D341Med (cell line): ENCODE measurements at regions not wholly inside any gene's neighbourhood (a gene's known extent, or its start where the extent isn't known, plus 50 kb on each side); places are given as distances from the start of the nearest gene placed in this dataset.
"Not testable (repeated sequence)": the region's sequence is repeated elsewhere in the genome, so short reads cannot be mapped to it uniquely, and the experiment has no call there.

Experiments used
- DNase-seq: peaks from one replicate; pipeline ENCODE4 v3.0.0; 2012; ENCODE audit warnings: low spot score

DNA sequence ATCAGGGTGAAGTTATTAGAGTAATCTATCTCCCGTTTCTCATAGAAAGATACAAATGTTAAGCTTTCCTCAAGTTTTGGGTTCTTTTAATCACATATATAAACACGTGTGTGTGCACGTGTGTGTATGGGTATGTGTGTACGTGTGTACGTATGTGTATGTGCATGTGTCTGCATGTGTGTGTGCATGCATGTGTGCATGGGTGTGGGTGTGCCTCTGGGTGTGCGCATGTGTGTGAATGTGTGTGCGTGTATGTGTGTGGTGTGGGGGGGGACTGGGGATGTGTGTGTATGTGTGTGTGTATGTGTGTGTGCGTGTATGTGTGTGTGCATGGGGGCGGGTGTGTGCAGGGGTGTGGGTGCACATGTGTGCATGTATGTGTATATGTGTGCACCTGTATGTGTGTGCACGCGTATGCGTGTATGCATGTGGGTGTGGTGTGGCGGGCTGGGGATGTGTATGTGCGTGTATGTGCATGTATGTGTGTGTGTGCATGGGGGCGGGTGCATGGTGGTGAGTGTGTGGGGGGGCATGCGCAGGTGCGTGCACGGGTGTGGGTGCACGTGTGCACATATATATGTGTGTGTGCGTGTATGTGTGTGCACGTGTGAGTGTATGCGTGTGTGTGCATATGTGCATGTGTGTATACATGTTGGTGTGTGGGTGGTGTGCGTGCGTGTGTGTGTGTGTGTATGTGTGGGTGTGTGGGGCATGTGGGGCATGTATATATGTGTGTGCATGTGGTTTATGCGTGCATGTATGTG is 304.0 kb downstream of the MBD2 start:
- no peak for DNase-seq

DNA sequence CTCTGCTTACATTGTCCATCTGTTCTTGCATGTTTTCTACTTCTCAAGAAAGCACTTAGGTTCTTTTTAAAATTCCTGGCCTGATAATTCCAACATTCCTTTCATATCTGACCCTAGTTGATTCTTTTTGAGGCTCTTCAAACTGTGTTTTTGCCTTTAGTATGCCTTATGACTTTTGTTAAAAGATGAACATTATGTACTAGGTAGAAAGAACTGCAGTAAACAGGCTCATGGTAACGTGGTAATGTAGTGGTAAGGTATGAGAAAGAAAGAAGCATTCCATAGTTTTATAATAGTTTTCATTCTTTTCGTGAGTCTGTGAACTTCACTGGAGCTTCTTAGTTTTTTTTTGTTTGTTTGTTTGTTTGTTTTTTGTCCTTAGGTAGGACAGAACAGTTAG is 306.4 kb downstream of the MBD2 start:
- DNase-seq: no peak

DNA sequence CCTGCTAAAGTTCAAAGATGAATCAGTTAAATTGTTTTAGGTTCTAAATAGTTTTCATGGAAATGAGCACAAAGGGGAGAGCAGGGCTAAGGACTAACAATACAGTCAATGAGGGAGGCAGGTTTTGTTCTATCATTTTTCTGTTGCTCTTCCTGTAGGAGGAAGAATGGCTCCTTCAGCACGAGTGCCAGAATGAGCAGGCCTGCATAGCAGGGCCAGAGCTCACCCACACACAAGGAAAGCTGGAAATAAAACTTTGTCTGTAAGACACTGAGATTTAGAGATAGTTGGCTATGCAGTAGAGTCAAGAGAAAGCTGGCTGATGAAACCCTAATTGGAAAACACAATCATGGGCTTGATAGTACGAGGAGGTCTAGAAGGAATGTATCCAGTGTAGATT is 313.3 kb downstream of the MBD2 start:
- DNase-seq: no peak

DNA sequence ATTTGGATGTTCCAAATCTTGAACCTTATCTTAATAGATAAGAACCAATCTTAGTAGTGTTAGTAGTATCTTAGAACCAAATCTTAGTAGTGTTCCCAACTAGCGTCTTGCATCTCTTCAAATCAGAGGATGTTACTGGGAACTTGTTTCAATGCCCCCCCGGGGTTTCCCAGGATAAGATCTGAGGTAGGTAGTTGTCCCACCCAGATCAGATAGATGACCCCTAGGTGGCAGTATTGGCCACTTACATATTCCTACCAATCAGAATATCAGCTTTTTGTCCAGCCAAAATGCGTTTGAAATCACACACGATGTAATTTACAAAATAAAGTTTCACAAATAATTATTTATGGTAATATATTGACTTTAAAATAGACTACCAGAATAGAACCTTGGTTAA is 314.8 kb downstream of the MBD2 start:
- DNase-seq: no peak

DNA sequence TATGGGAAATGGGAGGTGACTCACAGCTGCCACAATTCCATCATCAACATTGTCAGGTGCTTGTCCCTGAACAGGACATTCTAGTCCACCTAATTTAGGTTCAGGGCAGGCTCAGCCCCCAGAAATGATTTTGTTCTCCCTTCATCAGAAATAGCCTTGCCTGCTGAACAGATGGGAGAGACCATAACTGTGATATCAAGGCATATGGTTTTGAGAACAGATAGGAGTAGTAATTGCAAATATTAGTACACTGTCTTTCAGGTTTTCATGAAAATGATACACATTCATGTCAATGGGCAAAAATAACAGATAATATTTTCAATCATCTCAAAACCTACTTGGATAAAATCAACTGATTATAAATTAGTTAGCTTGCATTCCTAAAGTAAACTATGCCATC is 316.5 kb downstream of the MBD2 start:
- DNase-seq: no peak

DNA sequence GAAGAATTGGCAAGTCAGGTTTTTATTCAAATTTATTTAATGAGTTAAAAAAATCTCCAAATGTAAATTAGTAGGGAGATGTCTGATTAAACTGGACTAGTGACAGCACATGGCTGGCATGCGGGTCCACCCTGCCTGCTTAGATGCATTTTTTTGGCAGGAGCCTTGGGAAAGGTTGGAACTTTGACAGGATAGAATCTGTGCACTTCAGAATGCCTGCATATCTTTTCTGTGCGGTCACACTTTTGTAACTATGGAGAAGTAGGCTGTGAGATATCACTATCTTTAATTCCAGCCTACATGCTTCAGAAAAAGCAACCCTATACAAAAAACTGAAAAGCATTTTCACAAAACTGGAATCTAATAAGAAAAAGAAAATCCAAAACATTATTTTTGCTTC is 317.8 kb downstream of the MBD2 start:
- DNase-seq: no peak

DNA sequence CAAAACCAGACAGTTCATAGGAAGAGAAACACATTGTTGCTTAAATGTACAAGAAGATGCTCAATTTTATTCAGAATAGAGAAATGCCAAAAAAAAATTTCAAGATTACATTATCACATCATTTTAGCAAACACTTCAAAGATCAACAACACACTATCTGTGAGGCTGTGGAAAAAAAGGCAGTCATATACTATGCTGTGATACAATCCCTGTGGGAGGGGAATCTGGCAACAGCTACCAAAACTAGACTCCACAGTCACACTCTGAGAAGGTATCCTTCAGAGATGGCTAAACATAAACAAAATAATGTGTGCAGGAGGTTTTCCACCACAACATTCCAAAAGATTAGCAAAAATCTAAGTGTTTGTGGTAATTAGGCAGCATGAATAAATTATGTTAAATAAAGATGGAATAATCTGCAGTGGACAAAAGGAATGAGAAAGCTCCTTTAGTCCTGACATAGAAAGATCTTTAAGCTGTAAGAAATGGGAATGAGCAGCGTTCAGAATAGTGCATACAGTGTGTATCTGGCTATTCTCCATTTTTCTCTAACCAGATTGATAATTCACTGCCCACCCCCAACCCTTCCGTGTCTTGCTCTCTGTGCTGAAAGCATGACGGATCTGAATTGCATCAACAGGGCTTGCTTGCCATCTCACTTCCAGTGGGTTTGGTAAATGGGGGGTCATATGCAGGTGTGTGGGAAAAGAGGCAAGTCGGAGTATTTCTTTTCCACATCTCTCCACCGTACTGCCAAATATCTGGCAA is 329.6 kb downstream of the MBD2 start:
- DNase-seq: no peak

DNA sequence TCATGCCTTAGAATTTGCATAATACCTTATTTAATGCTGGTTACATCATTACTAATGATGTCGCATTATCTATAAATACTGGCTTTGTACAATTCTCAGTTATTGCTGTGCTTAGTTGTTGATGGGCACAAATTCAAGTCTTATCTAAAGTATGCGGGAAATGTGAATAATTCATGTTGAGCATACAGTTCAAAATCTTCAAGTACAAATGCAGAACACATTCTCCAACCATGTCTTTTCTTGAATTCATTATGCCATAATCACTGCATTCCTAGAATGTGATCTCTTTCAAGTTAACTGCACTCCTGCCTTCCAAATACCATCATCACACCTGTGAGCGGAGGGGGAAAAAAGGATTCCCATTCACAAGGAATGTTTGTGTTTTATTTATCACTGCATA is 337.0 kb downstream of the MBD2 start:
- DNase-seq: no peak

DNA sequence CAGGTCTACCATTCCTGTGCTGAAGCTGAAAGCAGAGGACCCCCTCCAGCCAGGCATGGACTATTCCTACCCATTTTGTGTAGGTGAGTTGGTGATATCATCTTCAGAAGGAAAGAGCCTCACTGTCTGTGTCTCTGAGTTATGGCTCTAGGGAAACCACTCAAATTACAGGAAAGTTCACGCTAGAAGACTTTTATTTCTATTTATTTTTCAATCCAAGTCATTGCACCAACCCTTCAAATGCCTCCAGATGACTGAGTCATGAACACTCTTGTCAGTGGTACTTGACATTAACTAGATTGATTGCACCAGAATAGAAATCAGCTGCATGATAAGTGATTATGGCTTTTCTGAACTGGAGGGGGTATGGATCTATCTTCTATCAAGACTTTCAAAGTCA is 338.4 kb downstream of the MBD2 start:
- no peak for DNase-seq

DNA sequence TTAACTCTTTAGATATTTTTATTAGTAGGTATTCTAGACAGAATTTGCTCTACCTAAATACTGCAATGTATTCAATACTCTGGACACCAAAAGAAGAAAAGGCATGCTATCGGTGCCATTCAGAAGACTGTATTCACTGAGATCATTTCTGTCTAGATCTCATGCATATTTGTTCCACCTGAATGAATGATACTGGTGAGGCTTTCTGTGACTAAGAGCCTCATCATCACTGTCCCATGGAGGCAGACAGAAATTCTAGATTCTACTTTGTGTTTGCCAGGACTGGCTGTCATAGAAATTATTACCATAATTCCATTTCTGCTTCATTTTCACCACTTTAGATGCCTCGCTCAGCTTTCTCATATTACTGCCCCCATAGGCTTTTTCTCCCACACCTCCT is 340.7 kb downstream of the MBD2 start:
- no peak for DNase-seq

DNA sequence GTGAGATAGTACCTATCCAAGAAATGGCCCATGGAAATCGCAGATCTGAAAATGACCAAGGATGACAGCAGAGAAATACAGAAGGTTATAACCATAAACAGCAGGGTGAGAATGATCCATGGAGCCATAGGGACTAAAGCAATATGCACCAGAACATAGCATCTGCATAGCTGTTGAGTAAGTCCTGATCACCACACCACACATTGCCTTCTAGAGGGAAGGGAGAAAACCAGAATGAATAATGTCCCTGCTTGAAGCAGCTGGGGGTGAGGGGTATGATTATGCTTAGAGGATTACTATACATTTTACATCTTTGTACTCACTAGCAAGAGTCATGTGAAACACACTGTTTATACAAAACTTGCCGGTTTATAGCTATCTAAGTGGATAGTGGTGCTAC is 350.4 kb downstream of the MBD2 start:
- DNase-seq: no peak

DNA sequence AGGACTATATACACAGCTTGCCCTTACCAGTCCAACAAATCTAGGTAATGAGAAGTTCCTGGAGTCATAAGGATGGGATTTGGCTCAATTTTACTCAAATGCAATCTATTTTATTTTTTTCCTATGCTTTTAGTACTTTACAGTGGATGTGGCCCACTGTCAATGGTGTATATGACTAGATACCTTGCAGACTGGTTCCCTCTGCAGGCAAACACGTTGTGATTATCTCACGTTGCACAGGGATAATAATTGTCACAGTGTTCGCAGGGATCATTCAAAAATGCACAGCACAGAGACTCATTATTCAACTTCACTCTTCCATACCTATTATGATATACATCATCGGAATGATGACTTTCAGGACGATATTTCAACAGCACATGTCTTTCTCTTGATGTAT is 359.7 kb downstream of the MBD2 start:
- DNase-seq: no peak

DNA sequence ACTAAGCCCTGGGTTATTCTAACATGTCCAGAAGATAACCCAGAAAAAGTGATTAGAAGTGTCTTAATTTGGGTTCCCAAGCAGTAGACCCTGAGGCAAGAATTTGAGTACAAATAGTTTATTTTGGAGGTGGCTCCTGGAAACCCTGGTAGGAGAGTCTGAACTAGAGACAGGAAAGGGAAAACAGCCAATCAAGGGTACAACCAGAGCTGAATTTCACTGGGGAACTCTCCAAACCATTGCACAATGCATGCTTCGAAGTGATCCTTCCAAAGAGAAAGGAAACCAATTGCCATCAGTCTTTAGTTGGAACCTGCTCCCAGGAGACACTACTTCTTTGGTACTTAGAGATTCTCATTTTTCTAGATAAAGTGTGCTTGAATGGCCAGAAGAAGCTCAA is 361.5 kb downstream of the MBD2 start:
- no peak for DNase-seq

DNA sequence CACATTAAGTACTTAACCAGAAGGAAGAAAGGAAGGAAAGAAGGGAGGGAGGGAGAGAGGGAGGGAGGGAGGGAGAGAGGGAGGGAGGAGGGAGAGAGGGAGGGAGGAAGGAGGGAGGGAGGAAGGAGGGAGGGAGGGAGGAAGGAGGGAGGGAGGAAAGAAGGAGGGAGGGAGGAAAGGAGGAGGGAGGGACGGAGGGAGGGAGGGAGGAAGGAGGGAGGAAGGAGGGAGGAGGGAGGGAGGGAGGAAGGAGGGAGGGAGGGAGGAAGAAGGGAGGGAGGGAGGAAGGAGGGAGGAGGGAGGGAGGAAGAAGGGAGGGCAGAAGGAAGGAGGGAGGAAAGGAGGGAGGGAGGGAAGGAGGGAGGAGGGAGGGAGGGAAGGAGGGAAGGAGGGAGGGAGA is 363.3 kb downstream of the MBD2 start:
- no peak for DNase-seq

DNA sequence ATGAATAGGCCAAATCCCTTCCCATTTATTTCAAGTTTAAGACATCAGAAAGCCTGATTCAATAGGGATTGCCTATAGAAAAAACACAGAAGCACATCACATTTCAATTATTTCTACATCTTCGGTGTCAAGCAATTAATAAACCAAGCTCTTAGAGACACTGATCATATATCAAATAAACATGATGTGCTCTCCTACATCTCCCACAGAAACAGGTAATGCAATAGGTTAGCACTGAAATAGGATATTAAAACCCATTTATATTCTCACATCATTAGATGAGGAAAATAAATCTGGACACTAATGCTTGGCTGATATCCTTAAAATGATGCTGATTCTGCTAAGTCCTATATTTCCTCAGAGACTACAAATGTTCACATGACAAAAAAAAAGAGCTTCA is 364.7 kb downstream of the MBD2 start:
- DNase-seq: no peak

DNA sequence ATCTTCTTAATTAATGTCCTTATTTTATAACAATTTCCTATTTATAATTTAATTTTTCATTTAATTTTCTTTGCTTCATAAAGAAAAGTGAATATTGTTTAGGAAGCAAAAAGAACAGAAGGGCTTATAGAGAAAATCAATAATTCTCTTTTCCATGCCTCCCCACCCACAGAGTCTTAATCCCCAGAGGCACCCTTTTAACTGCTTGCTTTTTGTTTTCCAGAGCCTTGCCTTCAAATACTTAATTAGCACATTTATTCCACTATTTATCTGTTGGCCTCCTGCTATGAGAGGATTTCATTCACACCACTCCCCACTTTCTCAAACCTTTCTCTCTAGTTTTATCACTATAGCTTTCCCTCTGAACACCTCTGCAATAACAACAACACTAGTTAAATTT is 373.6 kb downstream of the MBD2 start:
- no peak for DNase-seq

DNA sequence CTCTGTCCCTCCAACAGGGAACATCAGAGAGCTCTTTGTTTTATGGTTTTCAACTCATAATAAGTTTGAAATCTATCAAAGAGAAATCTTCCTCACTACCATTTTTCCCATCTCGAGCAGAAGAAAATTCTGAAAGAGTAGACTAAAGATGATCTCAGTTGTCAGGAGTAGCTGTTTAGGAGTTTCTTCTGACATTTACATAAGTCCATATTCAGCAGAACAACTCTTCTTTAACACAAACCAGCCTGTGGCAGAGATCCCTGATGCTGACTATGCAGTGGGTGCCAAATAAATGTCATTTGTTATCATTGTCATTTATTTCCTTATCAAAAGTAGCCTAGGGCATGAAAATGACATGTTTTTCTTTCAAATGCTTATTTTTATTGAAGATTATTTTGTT is 380.7 kb downstream of the MBD2 start:
- no peak for DNase-seq

DNA sequence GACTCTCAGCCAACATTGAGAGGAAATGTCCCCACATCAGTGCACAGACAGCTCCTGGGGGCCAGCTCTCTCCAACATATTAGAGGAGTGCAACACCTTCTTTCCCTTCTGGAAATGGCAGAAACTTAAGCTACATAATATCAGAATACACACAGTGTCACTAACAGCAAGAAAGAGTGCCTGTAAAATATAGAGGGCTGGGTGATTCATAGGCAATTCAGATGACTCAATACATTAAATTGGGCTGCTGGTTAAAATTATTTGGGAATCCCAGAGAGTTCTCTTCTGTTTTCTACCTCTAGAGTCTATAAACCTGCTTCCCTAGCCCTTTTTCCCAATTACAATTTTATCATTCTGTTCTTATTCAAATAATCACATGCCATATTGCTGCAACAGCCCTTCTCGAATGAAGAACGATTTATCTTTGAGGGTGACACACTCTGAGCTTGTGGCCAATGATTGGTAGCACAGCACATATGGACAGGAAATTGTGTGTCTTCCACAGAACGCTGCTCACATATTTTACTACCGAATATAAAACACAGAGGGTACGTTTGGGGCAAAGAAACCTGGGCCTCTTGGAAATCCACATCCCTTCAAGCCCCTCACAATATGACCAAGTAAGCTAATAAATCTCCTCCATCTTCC is 381.2 kb downstream of the MBD2 start:
- no peak for DNase-seq

DNA sequence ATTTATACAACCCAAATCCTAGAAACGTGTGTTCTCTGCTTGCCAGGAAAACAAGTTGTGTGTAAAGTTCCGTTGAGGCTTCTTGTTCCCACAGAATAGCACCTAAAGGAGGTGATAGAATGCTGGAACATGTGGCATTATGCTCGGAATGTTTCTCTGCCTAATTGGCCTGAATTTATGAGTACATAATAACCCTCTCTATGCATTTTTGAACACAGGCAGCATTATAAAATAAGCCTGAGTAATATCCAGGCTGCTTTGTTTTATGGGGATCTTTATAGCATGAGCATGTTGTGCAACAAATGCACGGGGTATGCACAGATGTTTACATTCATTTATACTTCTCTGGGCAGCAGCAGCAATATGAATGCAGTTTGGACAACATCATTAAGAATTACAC is 385.7 kb downstream of the MBD2 start:
- no peak for DNase-seq

DNA sequence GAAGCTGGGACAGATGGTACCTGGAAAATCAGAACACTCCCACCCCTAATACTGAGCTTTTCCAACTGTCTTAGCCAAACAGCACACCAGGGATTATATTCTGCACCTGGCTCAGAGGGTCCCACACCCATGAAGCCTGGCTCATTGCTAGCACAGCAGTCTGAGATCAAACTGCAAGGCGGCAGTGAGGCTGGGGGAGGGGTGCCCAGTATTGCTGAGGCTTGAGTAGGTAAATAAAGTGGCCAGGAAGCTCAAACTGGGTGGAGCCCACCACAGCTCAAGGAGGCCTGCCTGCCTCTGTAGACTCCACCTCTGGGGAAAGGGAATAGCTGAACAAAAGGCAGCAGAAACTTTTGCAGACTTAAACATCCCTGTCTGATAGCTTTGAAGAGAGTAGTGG is 403.3 kb downstream of the MBD2 start:
- not testable (repeated sequence) for DNase-seq

DNA sequence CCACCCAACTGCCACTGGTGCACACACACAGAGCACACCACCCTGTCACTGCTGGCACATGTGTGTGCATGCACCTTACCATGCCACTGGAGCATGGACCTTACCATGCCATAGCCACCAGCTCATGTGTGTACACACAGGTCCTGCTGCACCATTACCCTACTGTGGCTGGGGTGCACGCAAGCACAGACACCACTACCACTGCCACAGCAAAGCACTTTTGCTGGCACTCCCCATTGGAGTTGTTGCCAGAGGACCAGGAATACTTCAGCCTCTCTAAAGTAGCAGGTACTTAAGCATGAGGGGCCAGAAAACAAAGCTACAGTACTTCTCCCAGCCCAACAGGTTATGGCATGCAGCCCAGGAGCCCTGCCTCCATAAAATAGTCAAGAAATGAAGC is 404.8 kb downstream of the MBD2 start:
- DNase-seq: no peak

DNA sequence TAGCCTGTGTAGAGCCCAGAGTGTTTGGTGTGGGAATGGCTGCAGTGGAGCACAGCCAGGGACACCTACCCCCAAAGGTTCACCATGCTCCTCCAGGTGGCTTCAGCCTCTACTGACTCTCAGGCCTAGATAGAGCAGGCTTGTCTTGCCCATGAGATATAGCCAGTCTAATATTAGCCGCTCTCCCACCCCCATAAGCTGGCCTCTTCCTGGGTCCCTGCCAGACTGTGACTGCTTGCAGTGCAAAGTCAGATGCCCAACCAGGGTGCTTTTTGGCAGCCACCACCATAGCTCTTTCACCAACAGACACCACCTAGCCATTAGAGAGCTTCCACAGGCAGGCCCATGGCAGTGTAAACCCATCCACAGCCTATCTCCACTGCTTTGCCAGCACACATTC is 405.3 kb downstream of the MBD2 start:
- no peak for DNase-seq
